Lower leg skin (tissue), 3 donors: ENCODE measurements at regions not wholly inside any gene's neighbourhood (a gene's known extent, or its start where the extent isn't known, plus 50 kb on each side); places are given as distances from the start of the nearest gene placed in this dataset.

Experiments used
- POLR2A ChIP-seq, 2 donors: fragments of 450-650 bp; IDR thresholded peaks; one replicate each; pipeline ENCODE4 v1.6.1; 2016 to 2017; ENCODE audit warnings: antibody characterized with exemption in 2 of 2, mild to moderate bottlenecking in 1 of 2, moderate library complexity in 1 of 2
- TF ChIP-seq, protein P1 (sequence below), 3 donors: fragments of 450-650 bp; IDR thresholded peaks; one replicate each; pipeline ENCODE4 v1.5.1; 2016; ENCODE audit warnings: antibody characterized with exemption in 3 of 3, mild to moderate bottlenecking in 3 of 3, moderate library complexity in 2 of 3

DNA sequence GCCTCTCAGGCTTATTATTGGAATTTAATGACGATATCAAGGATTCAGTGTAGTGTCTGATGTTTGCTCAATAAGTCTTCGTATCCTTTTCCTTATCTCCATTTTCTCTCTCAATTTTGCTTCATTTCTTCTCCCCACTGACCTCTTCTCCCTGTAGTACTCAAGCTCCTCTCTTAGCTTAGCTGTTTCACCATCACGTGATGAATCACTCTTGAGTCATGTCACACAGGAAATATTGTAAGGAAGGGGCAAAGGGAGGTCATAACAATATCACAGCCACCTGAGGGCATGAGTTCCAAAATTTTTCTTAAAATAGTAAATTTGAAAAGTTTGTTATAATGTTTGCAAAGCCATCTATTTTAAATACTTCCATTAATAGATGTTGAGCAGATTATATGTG lies 392.2 kb upstream of the MARCKS start:
- TF ChIP-seq, protein P1, sequence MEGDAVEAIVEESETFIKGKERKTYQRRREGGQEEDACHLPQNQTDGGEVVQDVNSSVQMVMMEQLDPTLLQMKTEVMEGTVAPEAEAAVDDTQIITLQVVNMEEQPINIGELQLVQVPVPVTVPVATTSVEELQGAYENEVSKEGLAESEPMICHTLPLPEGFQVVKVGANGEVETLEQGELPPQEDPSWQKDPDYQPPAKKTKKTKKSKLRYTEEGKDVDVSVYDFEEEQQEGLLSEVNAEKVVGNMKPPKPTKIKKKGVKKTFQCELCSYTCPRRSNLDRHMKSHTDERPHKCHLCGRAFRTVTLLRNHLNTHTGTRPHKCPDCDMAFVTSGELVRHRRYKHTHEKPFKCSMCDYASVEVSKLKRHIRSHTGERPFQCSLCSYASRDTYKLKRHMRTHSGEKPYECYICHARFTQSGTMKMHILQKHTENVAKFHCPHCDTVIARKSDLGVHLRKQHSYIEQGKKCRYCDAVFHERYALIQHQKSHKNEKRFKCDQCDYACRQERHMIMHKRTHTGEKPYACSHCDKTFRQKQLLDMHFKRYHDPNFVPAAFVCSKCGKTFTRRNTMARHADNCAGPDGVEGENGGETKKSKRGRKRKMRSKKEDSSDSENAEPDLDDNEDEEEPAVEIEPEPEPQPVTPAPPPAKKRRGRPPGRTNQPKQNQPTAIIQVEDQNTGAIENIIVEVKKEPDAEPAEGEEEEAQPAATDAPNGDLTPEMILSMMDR (IDR thresholded peaks at IDR 0.05): no peak
- no peak for TF ChIP-seq POLR2A (IDR thresholded peaks at IDR 0.05)
